Thyroid gland (tissue), 4 donors: ENCODE measurements at regions not wholly inside any gene's neighbourhood (a gene's known extent, or its start where the extent isn't known, plus 50 kb on each side); places are given as distances from the start of the nearest gene placed in this dataset.

Experiments used
- DNase-seq, 2 donors: peaks; one replicate each; pipeline ENCODE4 v3.0.0-alpha.2; 2019
- H3K27ac ChIP-seq, 3 donors: fragments of 200-600 bp; sonication (generic); 1 replicate in 2 of 3; 2 replicates in 1 of 3; pipeline ENCODE4 v1.5.1; 2016 to 2019; ENCODE audit warnings: mild to moderate bottlenecking in 1 of 3, moderate library complexity in 1 of 3
- H3K27me3 ChIP-seq: fragments of 200-600 bp; sonication (generic); one replicate; pipeline ENCODE4 v1.5.1; 2019
- H3K36me3 ChIP-seq, 2 donors: fragments of 200-600 bp; sonication (generic); one replicate each; pipeline ENCODE4 v1.5.1; 2016 to 2019
- H3K4me1 ChIP-seq, 2 donors: fragments of 200-600 bp; sonication (generic); one replicate each; pipeline ENCODE4 v1.5.1; 2017 to 2019
- H3K4me3 ChIP-seq, 3 donors: fragments of 200-600 bp; sonication (generic); replicated peaks in 1 of 3; 1 replicate in 2 of 3; 2 replicates in 1 of 3; pipeline ENCODE4 v1.5.1; 2016; ENCODE audit warnings: mild to moderate bottlenecking in 1 of 3
- H3K9me3 ChIP-seq: fragments of 200-600 bp; sonication (generic); one replicate; pipeline ENCODE4 v1.5.1; 2017
- POLR2A ChIP-seq, 2 donors: fragments of 450-650 bp; IDR thresholded peaks; one replicate each; pipeline ENCODE4 v1.6.1; 2017; ENCODE audit warnings: antibody characterized with exemption in 2 of 2, mild to moderate bottlenecking in 2 of 2, moderate library complexity in 1 of 2
- WGBS, 2 donors: methylation state at CpG; one replicate each; pipeline ENCODE4 v1.1.5; 2017; 5-methylcytosine and 5-hydroxymethylcytosine counted together
- intact Hi-C: fragments of 100-400 bp; cut with DNase I; formaldehyde crosslinking; loops from one replicate; pipeline ENCODE4 v1.15.1; 2023
- TF ChIP-seq, protein P1 (sequence below), 6 experiments: fragments of 200-600 bp in 3 of 6; fragments of 450-650 bp in 3 of 6; sonication (generic) in 3 of 6; IDR thresholded peaks; one replicate each; pipeline ENCODE4 v1.5.1; 2016 to 2019; ENCODE audit warnings: antibody characterized with exemption in 6 of 6, mild to moderate bottlenecking in 2 of 6, inconsistent platforms in 1 of 6, moderate library complexity in 1 of 6

DNA sequence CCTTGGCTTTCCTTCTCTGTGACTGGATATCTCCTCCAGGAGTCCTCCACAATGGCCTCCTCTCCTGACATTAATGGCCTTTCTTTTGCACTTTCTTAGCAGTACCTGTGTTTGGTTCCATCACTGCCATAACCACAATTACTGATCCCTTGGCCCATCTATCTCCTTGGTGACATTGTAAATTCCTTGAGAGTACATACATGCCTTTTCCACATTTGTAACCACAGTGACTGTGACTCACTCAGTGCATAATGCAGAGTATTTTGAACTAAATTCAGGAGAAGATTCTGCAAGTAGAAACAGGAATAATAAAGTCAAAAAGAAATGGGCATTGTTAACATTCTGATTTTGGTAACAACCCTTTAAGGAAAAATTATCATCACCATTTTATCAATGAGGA, 197.2 kb upstream of the SOX4 start:
- no peaks in the 10 kb centered on the region for H3K9me3 ChIP-seq
- intact Hi-C loops = no loop called here
- TF ChIP-seq, protein P1, sequence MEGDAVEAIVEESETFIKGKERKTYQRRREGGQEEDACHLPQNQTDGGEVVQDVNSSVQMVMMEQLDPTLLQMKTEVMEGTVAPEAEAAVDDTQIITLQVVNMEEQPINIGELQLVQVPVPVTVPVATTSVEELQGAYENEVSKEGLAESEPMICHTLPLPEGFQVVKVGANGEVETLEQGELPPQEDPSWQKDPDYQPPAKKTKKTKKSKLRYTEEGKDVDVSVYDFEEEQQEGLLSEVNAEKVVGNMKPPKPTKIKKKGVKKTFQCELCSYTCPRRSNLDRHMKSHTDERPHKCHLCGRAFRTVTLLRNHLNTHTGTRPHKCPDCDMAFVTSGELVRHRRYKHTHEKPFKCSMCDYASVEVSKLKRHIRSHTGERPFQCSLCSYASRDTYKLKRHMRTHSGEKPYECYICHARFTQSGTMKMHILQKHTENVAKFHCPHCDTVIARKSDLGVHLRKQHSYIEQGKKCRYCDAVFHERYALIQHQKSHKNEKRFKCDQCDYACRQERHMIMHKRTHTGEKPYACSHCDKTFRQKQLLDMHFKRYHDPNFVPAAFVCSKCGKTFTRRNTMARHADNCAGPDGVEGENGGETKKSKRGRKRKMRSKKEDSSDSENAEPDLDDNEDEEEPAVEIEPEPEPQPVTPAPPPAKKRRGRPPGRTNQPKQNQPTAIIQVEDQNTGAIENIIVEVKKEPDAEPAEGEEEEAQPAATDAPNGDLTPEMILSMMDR (IDR thresholded peaks at IDR 0.05) = no peak
- TF ChIP-seq POLR2A (IDR thresholded peaks at IDR 0.05) = no peak
- H3K4me3 ChIP-seq = no peak overlapping the region
- no peaks in the 10 kb centered on the region for H3K36me3 ChIP-seq
- no peaks in the 10 kb centered on the region for H3K27me3 ChIP-seq
- no peak overlapping the region for H3K27ac ChIP-seq
- no peaks in the 10 kb centered on the region for H3K4me1 ChIP-seq
- DNase-seq = no peak

DNA sequence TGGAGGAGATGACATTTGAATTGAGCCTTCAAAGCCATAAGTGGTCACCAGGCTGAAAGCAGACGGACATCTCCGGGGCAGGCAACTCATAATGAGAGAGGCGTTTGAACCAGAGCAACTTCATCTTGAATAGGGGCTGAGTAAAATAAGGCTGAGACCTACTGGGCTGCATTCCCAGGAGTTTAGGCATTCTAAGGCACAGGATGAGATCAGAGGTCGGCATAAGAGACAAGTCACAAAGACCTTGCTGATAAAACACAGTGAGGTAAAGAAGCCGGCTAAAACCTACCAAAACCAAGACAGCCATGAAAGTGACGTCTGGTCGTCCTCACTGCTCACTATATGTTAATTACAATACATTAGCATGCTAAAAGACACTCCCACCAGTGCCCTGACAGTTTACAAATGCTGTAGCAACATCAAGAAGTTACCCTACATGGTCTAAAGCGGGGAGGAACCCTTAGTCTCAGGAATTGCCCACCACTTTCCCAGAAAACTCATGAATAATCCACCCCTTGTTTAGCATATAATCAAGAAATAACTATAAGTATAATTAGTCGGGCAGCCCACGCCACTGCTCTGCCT, 194.7 kb upstream of the SOX4 start:
- TF ChIP-seq POLR2A (IDR thresholded peaks at IDR 0.05) = no peak
- TF ChIP-seq, protein P1 (IDR thresholded peaks at IDR 0.05) = no peak
- no peaks in the 10 kb centered on the region for H3K9me3 ChIP-seq
- H3K27ac ChIP-seq = no peak overlapping the region
- H3K27me3 ChIP-seq = no peaks in the 10 kb centered on the region
- intact Hi-C loops = no loop called here
- no peak overlapping the region for H3K4me3 ChIP-seq
- DNase-seq = no peak
- H3K4me1 ChIP-seq = peaks cover 6 to 11% of the 10 kb centered on the region in 2 donors
- no peaks in the 10 kb centered on the region for H3K36me3 ChIP-seq
- WGBS, 2 donors = 95 to 96% methylated on average over 10 of the region's 10 CpGs

GRCh38 chr6:21402368-21402767, 191.2 kb upstream of the SOX4 start:
- Histone ChIP-seq H3K4me3 (no peak overlapping the region), H3K4me1 (peaks cover 6 to 11% of the 10 kb centered on the region in 2 donors), H3K9me3 (no peaks in the 10 kb centered on the region), H3K36me3 (no peaks in the 10 kb centered on the region), H3K27ac (no peak overlapping the region), H3K27me3 (no peaks in the 10 kb centered on the region)
- TF ChIP-seq, protein P1 (IDR thresholded peaks at IDR 0.05) = no peak
- no peak for TF ChIP-seq POLR2A (IDR thresholded peaks at IDR 0.05)
- 84 to 92% methylated on average over 4 of the region's 4 CpGs for WGBS, 2 donors
- intact Hi-C loops = no loop called here
- DNase-seq = no peak

DNA sequence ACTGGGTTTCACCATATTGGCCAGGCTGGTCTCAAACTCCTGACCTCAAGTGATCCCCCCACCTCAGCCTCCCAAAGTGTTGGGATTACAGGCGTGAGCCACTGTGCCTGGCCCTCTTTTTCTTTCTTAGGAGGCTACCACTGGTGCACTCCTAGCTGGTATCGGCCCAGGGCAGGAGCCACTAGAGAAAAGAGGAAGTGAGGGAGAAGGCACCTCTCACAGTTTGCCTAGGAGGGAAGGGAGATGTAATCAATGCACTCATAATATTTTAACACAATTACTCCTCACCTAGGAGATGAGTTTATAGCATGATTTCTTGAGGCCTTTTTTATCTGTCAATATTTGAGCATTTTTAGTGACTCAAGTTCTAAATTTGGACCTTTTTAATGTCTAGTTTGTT, 189.0 kb upstream of the SOX4 start:
- TF ChIP-seq, protein P1 (IDR thresholded peaks at IDR 0.05) = no peak
- TF ChIP-seq POLR2A (IDR thresholded peaks at IDR 0.05) = no peak
- H3K4me1 ChIP-seq = peaks cover 6 to 11% of the 10 kb centered on the region in 2 donors
- WGBS, 2 donors = 85 to 89% methylated on average over 2 of the region's 2 CpGs
- no peak overlapping the region for H3K4me3 ChIP-seq
- H3K36me3 ChIP-seq = no peaks in the 10 kb centered on the region
- H3K27ac ChIP-seq = no peak overlapping the region
- DNase-seq = no peak
- intact Hi-C loops = no loop called here
- no peaks in the 10 kb centered on the region for H3K27me3 ChIP-seq
- no peaks in the 10 kb centered on the region for H3K9me3 ChIP-seq

DNA sequence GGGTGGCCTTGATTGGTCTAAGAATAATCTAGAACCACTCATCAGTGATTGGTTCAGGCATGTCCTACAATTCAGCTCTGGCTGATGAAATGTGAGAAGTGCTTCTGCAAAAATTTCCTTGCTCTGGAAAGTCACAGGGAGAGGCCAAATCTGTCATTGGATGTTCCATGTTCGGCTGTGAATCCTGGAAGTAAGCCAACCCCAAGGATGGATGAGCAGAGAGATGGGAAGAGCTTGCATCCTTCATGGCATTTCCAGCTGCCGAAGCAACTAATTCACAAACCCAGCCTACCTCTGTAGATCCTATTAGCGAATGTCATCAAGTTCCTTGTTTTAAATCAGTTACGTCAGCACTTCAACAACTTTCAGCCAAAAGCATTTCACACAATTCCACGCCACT, 187.2 kb upstream of the SOX4 start:
- Histone ChIP-seq H3K4me3 (no peak overlapping the region), H3K4me1 (peaks cover 6 to 11% of the 10 kb centered on the region in 2 donors), H3K9me3 (no peaks in the 10 kb centered on the region), H3K27me3 (no peaks in the 10 kb centered on the region), H3K36me3 (no peaks in the 10 kb centered on the region), H3K27ac (no peak overlapping the region)
- no peak for TF ChIP-seq POLR2A (IDR thresholded peaks at IDR 0.05)
- TF ChIP-seq, protein P1 (IDR thresholded peaks at IDR 0.05) = no peak
- WGBS, 2 donors = 90 to 92% methylated on average over 5 of the region's 5 CpGs
- no peak for DNase-seq
- intact Hi-C loops = no loop called here
